H1 (cell line): ENCODE measurements at regions not wholly inside any gene's neighbourhood (a gene's known extent, or its start where the extent isn't known, plus 50 kb on each side); places are given as distances from the start of the nearest gene placed in this dataset.

Experiments used
- CTCF ChIA-PET: fragments of 300-600 bp; sonication (Branson Sonifier 250); formaldehyde crosslinking; loops from one replicate; lab custom pipeline; 2021; ENCODE audit not compliant: partially characterized antibody; lab: Charles Lee
- POLR2A ChIA-PET: fragments of 300-600 bp; sonication (Branson Sonifier 250); formaldehyde crosslinking; loops from one replicate; lab custom pipeline; 2021; ENCODE audit warnings: inconsistent platforms; ENCODE audit not compliant: partially characterized antibody; lab: Charles Lee
- DNase-seq, 2 experiments: peaks; one replicate each; pipeline versions ENCODE4 v3.0.0 to v3.0.0-alpha.2; 2010 to 2022; ENCODE audit warnings: low spot score in 2 of 2, low read depth in 1 of 2, mixed read lengths in 1 of 2
- FAIRE-seq: peaks from 2 replicates; lab custom pipeline; 2011; peaks lifted over from hg19 to GRCh38; lab: Jason Lieb, UNC
- H2AFZ ChIP-seq: 2 replicates; pipeline ENCODE4 v1.8.1; 2012; ENCODE audit warnings: low read length, inconsistent platforms
- H2AK5ac ChIP-seq: 2 replicates; pipeline ENCODE4 v1.6.1; 2013; ENCODE audit warnings: low read depth, low read length
- H2BK120ac ChIP-seq: replicated peaks from 2 replicates; pipeline ENCODE3; 2013; ENCODE audit warnings: low read depth, low read length, inconsistent platforms
- H2BK12ac ChIP-seq: 2 replicates; pipeline ENCODE4 v1.6.1; 2013; ENCODE audit warnings: low read depth, low read length
- H2BK15ac ChIP-seq: 2 replicates; pipeline ENCODE4 v1.6.1; 2013; ENCODE audit warnings: low read length
- H2BK20ac ChIP-seq: 2 replicates; pipeline ENCODE4 v1.6.1; 2013; ENCODE audit warnings: low read length
- H2BK5ac ChIP-seq: 2 replicates; pipeline ENCODE4 v1.6.1; 2013; ENCODE audit warnings: low read depth, low read length
- H3K14ac ChIP-seq: 2 replicates; pipeline ENCODE4 v1.6.1; 2013; ENCODE audit warnings: inconsistent platforms; ENCODE audit not compliant: insufficient read length
- H3K18ac ChIP-seq: 2 replicates; pipeline ENCODE4 v1.6.1; 2013; ENCODE audit warnings: low read length; ENCODE audit errors: extremely low read depth
- H3K23ac ChIP-seq: 2 replicates; pipeline ENCODE4 v1.6.1; 2013; ENCODE audit warnings: inconsistent platforms; ENCODE audit not compliant: insufficient read length
- H3K23me2 ChIP-seq: 2 replicates; pipeline ENCODE4 v1.6.1; 2013; ENCODE audit warnings: low read depth, low read length
- H3K27ac ChIP-seq: 2 replicates; pipeline ENCODE4 v1.6.1; 2011; ENCODE audit warnings: low read depth, low read length, inconsistent platforms
- H3K27me3 ChIP-seq, 4 experiments: replicated peaks in 1 of 4; 1 replicate in 1 of 4; 2 replicates in 3 of 4; pipeline versions ENCODE4 v1.6.1 to v1.8.1; 2011 to 2013; ENCODE audit warnings: low read length in 3 of 4, mild to moderate bottlenecking in 3 of 4, inconsistent platforms in 2 of 4, mixed read lengths in 2 of 4, moderate library complexity in 1 of 4; ENCODE audit not compliant: control insufficient read depth in 3 of 4, insufficient read depth in 3 of 4; ENCODE audit errors: extremely low read depth in 1 of 4
- H3K36me3 ChIP-seq, 4 experiments: 2 replicates each; pipeline versions ENCODE4 v1.6.1 to v1.8.1; 2011 to 2013; ENCODE audit warnings: mild to moderate bottlenecking in 4 of 4, low read length in 3 of 4, moderate library complexity in 2 of 4, control low read depth in 1 of 4, inconsistent platforms in 1 of 4; ENCODE audit not compliant: insufficient read depth in 4 of 4, control insufficient read depth in 2 of 4
- H3K4ac ChIP-seq: replicated peaks from 2 replicates; pipeline ENCODE3; 2013; ENCODE audit warnings: low read length, low read depth, mixed read lengths, inconsistent platforms; ENCODE audit not compliant: insufficient read length
- H3K4me1 ChIP-seq, 4 experiments: replicated peaks in 1 of 4; 1 replicate in 1 of 4; 2 replicates in 3 of 4; pipeline versions ENCODE4 v1.6.1 to v1.8.1; 2011 to 2013; ENCODE audit warnings: low read length in 3 of 4, inconsistent platforms in 2 of 4, mixed read lengths in 1 of 4; ENCODE audit not compliant: insufficient read depth in 4 of 4, control insufficient read depth in 3 of 4
- H3K4me2 ChIP-seq, 2 experiments: 2 replicates each; pipeline versions ENCODE4 v1.6.1 to v1.8.1; 2011 to 2013; ENCODE audit warnings: low read depth in 2 of 2, low read length in 2 of 2, control low read depth in 1 of 2, inconsistent platforms in 1 of 2, mild to moderate bottlenecking in 1 of 2; ENCODE audit not compliant: insufficient read depth in 1 of 2
- H3K4me3 ChIP-seq, 4 experiments: fragments of 200-600, 300-600 bp in 1 of 4; sonication (generic), shearing (Covaris generic), sonication (Bioruptor Twin) in 1 of 4; 2 replicates each; pipeline versions ENCODE4 v1.5.1 to v1.8.1; 2011 to 2016; ENCODE audit warnings: low read length in 4 of 4, low read depth in 3 of 4, control low read depth in 2 of 4, inconsistent platforms in 2 of 4, mild to moderate bottlenecking in 2 of 4, mixed read lengths in 1 of 4, moderate library complexity in 1 of 4; ENCODE audit not compliant: insufficient read depth in 2 of 4; ENCODE audit errors: extremely low read depth in 1 of 4
- H3K56ac ChIP-seq: replicated peaks from 2 replicates; pipeline ENCODE3; 2013; ENCODE audit warnings: low read depth, mild to moderate bottlenecking, mixed read lengths, low read length, inconsistent platforms; ENCODE audit not compliant: insufficient read length
- H3K79me1 ChIP-seq: 2 replicates; pipeline ENCODE4 v1.6.1; 2013; ENCODE audit warnings: low read depth, low read length, control low read depth
- H3K79me2 ChIP-seq, 2 experiments: 2 replicates each; pipeline versions ENCODE4 v1.6.1 to v1.8.1; 2012 to 2013; ENCODE audit warnings: low read length in 2 of 2, mild to moderate bottlenecking in 2 of 2, inconsistent platforms in 1 of 2; ENCODE audit not compliant: insufficient read depth in 2 of 2, control insufficient read depth in 1 of 2
- H3K9ac ChIP-seq, 4 experiments: replicated peaks in 1 of 4; 1 replicate in 1 of 4; 2 replicates in 3 of 4; pipeline versions ENCODE4 v1.6.1 to v1.8.1; 2011 to 2013; ENCODE audit warnings: low read depth in 3 of 4, low read length in 3 of 4, control low read depth in 2 of 4, mild to moderate bottlenecking in 2 of 4, moderate library complexity in 2 of 4, inconsistent platforms in 1 of 4; ENCODE audit errors: extremely low read depth in 1 of 4
- H3K9me3 ChIP-seq, 2 experiments: 2 replicates each; pipeline versions ENCODE4 v1.6.1 to v1.8.1; 2012 to 2013; ENCODE audit warnings: mild to moderate bottlenecking in 2 of 2, moderate library complexity in 2 of 2, control low read depth in 1 of 2, inconsistent platforms in 1 of 2, low read depth in 1 of 2, low read length in 1 of 2, mixed read lengths in 1 of 2; ENCODE audit not compliant: insufficient read depth in 2 of 2
- H4K20me1 ChIP-seq, 2 experiments: replicated peaks in 1 of 2; 2 replicates each; pipeline versions ENCODE3 to v1.8.1; 2011 to 2013; ENCODE audit warnings: inconsistent platforms in 2 of 2, low read length in 2 of 2, mild to moderate bottlenecking in 1 of 2; ENCODE audit not compliant: insufficient read depth in 2 of 2, control insufficient read depth in 1 of 2
- H4K5ac ChIP-seq: 2 replicates; pipeline ENCODE4 v1.6.1; 2013; ENCODE audit warnings: low read length, low read depth, mixed read lengths, inconsistent platforms; ENCODE audit not compliant: insufficient read length
- H4K8ac ChIP-seq: 2 replicates; pipeline ENCODE4 v1.8.0; 2013; ENCODE audit warnings: mild to moderate bottlenecking, moderate library complexity, low read length, inconsistent platforms; ENCODE audit not compliant: insufficient read depth; ENCODE audit errors: extremely low read depth
- H4K91ac ChIP-seq: replicated peaks from 2 replicates; pipeline ENCODE3; 2013; ENCODE audit warnings: low read length, mixed read lengths, inconsistent platforms; ENCODE audit not compliant: insufficient read length
- ASH2L ChIP-seq: fragments of 200-600, 300-600 bp; sonication (generic); IDR thresholded peaks from one replicate; pipeline ENCODE4 v1.7.1; 2017; ENCODE audit warnings: low read length
- CBX5 ChIP-seq: fragments of 300-800, 300-1000 bp; sonication (generic); IDR thresholded peaks from 2 replicates; pipeline ENCODE4 v1.7.1; 2016; ENCODE audit warnings: antibody characterized with exemption, low read length, low read depth
- CEBPB ChIP-seq: IDR thresholded peaks from 2 replicates; pipeline ENCODE4 v1.6.1; 2012; ENCODE audit warnings: low read depth, low read length
- CHD1 ChIP-seq: IDR thresholded peaks from 2 replicates; pipeline ENCODE4 v1.6.1; 2012; ENCODE audit warnings: low read depth, low read length, improper control_type of control experiment
- GABPA ChIP-seq: IDR thresholded peaks from 2 replicates; pipeline ENCODE4 v1.6.1; 2011; ENCODE audit warnings: mild to moderate bottlenecking, low read length, moderate library complexity, borderline replicate concordance; ENCODE audit not compliant: insufficient read depth
- HDAC2 ChIP-seq, 2 experiments: fragments of 300-600 bp in 1 of 2; sonication (generic) in 1 of 2; IDR thresholded peaks; 2 replicates each; pipeline ENCODE4 v1.6.1; 2011 to 2012; ENCODE audit warnings: low read depth in 2 of 2, low read length in 2 of 2, mild to moderate bottlenecking in 2 of 2, moderate library complexity in 2 of 2, borderline replicate concordance in 1 of 2, inconsistent platforms in 1 of 2
- JUN ChIP-seq: IDR thresholded peaks from 2 replicates; pipeline ENCODE4 v1.6.1; 2011; ENCODE audit warnings: low read depth, mild to moderate bottlenecking, improper control_type of control experiment, low read length
- KDM4A ChIP-seq: IDR thresholded peaks from one replicate; pipeline ENCODE4 v1.7.1; 2012; ENCODE audit warnings: low read depth, mild to moderate bottlenecking, moderate library complexity, low read length, inconsistent platforms; ENCODE audit not compliant: severe bottlenecking
- NRF1 ChIP-seq: IDR thresholded peaks from 2 replicates; pipeline ENCODE4 v1.6.1; 2011; ENCODE audit warnings: mild to moderate bottlenecking, low read depth, low read length, improper control_type of control experiment
- POLR2AphosphoS5 ChIP-seq: IDR thresholded peaks from 2 replicates; pipeline ENCODE4 v1.6.1; 2011; ENCODE audit warnings: low read depth, low read length
- RXRA ChIP-seq: IDR thresholded peaks from 2 replicates; pipeline ENCODE4 v1.6.1; 2011; ENCODE audit warnings: low read depth, mild to moderate bottlenecking, low read length, moderate library complexity; ENCODE audit not compliant: insufficient read depth
- SAP30 ChIP-seq: fragments of 300-600 bp; sonication (generic); IDR thresholded peaks from 2 replicates; pipeline ENCODE4 v1.7.1; 2012; ENCODE audit warnings: low read length, moderate library complexity, mild to moderate bottlenecking, inconsistent platforms; ENCODE audit not compliant: insufficient read depth, insufficient replicate concordance
- SIRT6 ChIP-seq: IDR thresholded peaks from one replicate; pipeline ENCODE4 v1.7.1; 2012; ENCODE audit warnings: low read length, inconsistent platforms
- SP1 ChIP-seq: IDR thresholded peaks from 2 replicates; pipeline ENCODE4 v1.6.1; 2011; ENCODE audit warnings: low read depth, low read length
- SP2 ChIP-seq: IDR thresholded peaks from 2 replicates; pipeline ENCODE4 v1.6.1; 2012; ENCODE audit warnings: mild to moderate bottlenecking, low read length, inconsistent platforms
- SP4 ChIP-seq: IDR thresholded peaks from 2 replicates; pipeline ENCODE4 v1.6.1; 2012; ENCODE audit warnings: low read length, inconsistent platforms
- TAF1 ChIP-seq: IDR thresholded peaks from 2 replicates; pipeline ENCODE4 v1.6.1; 2011; ENCODE audit warnings: mild to moderate bottlenecking, low read depth, low read length
- ZNF274 ChIP-seq: IDR thresholded peaks from 2 replicates; pipeline ENCODE4 v1.7.0; 2012; ENCODE audit warnings: low read length, borderline replicate concordance; ENCODE audit errors: extremely low read depth

DNA sequence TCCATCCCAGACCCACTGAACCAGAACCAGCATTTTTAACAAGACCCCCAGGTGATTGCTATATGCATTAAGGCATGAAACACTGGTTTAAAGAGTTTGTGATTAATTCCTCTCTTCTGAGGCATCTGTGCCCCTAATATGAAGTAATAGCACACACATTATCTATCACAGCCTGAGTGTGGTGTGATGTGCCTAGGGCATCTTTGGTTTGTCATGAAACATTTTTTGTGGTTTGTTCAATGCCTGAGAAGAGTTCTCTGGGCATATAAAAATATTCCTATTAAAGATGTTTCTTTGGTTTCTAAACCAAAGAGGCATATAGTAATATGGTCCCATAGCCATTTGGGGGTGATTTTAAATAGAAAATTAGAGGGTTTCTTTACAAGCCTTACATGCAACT is 221.7 kb upstream of the SPOPL start:
- Histone ChIP-seq H3K23me2 (no peaks in the 10 kb centered on the region), H3K27ac (no peak overlapping the region), H3K9me3 (no peaks in the 10 kb centered on the region), H4K20me1 (no peaks in the 10 kb centered on the region), H4K91ac (no peak overlapping the region), H3K4ac (no peak overlapping the region), H3K18ac (no peak overlapping the region), H2AFZ (no peak overlapping the region), H3K4me3 (no peak overlapping the region), H3K79me2 (no peaks in the 10 kb centered on the region), H2BK12ac (no peak overlapping the region), H3K56ac (no peak overlapping the region), H3K27me3 (no peaks in the 10 kb centered on the region), H2AK5ac (no peak overlapping the region), H2BK5ac (no peak overlapping the region), H3K36me3 (no peaks in the 10 kb centered on the region), H3K4me2 (no peak overlapping the region), H2BK15ac (no peak overlapping the region), H3K4me1 (peaks cover 4 to 23% (median 10%) of the 10 kb centered on the region in 4 experiments), H3K23ac (no peak overlapping the region), H4K8ac (no peak overlapping the region), H4K5ac (no peak overlapping the region), H2BK120ac (no peak overlapping the region), H3K79me1 (no peaks in the 10 kb centered on the region), H2BK20ac (no peak overlapping the region), H3K14ac (no peak overlapping the region), H3K9ac (no peak overlapping the region)
- TF ChIP-seq CHD1: no peak
- TF ChIP-seq SP4: no peak
- TF ChIP-seq HDAC2 (IDR thresholded peaks at IDR 0.05; ENCODE audit: borderline replicate concordance in 1 of 2, low read depth in 2 of 2, low read length in 2 of 2): no peak
- TF ChIP-seq JUN: no peak
- no peak for TF ChIP-seq SIRT6
- TF ChIP-seq SP1: no peak
- no peak for TF ChIP-seq TAF1
- TF ChIP-seq ASH2L: no peak
- no peak for TF ChIP-seq NRF1
- no peak for TF ChIP-seq POLR2AphosphoS5
- no peak for TF ChIP-seq GABPA
- no peak for TF ChIP-seq SAP30
- no peak for TF ChIP-seq CEBPB
- TF ChIP-seq ZNF274: no peak
- TF ChIP-seq KDM4A: no peak
- TF ChIP-seq SP2: no peak
- no peak for TF ChIP-seq RXRA
- no peak for TF ChIP-seq CBX5
- ChIA-PET POLR2A (interaction anchor here (0.6 kb wide), 1 partner anchor 414 kb away, joined by 3 read pairs; no protein-coding TSS in a partner anchor), CTCF (interaction anchor here (0.6 kb wide), 2 partner anchors 185 to 264 kb away, joined by 3 read pairs; no protein-coding TSS in a partner anchor)
- FAIRE-seq: no peak
- no peak for DNase-seq
